DND-41 (cell line): ENCODE measurements at regions not wholly inside any gene's neighbourhood (a gene's known extent, or its start where the extent isn't known, plus 50 kb on each side); places are given as distances from the start of the nearest gene placed in this dataset.

Experiments
- ATAC-seq: fragments of 200-7000 bp; cut with Tn5 transposase; 3 replicates; pipeline ENCODE4 v1.9.1; 2021; ENCODE audit warnings: low read depth; ENCODE audit not compliant: insufficient read depth
- DNase-seq: peaks from one replicate; pipeline ENCODE4 v3.0.0-alpha.2; 2020
- H2AFZ ChIP-seq: 2 replicates; pipeline ENCODE4 v1.6.0; 2012; ENCODE audit warnings: low read depth, low read length
- H3K27ac ChIP-seq: 2 replicates; pipeline ENCODE4 v1.5.1; 2012; ENCODE audit warnings: low read length, inconsistent platforms
- H3K27me3 ChIP-seq: fragments of 200-600 bp; sonication (generic); 2 replicates; pipeline ENCODE4 v1.6.0; 2012; ENCODE audit warnings: low read length, mild to moderate bottlenecking, inconsistent platforms; ENCODE audit not compliant: insufficient read depth, poor library complexity
- H3K36me3 ChIP-seq: 2 replicates; pipeline ENCODE4 v1.5.1; 2012; ENCODE audit warnings: low read length, inconsistent platforms; ENCODE audit not compliant: insufficient read depth
- H3K4me1 ChIP-seq: 2 replicates; pipeline ENCODE4 v1.5.1; 2012; ENCODE audit warnings: mild to moderate bottlenecking, low read length; ENCODE audit not compliant: insufficient read depth
- H3K4me2 ChIP-seq: 2 replicates; pipeline ENCODE4 v1.6.0; 2012; ENCODE audit warnings: mild to moderate bottlenecking, moderate library complexity, low read length, inconsistent platforms; ENCODE audit not compliant: insufficient read depth
- H3K4me3 ChIP-seq, 2 experiments: fragments of 200-600 bp in 1 of 2; shearing (Covaris generic) in 1 of 2; 2 replicates each; pipeline ENCODE4 v1.5.1; 2012 to 2016; ENCODE audit warnings: inconsistent platforms in 2 of 2, low read length in 2 of 2, mild to moderate bottlenecking in 2 of 2, low read depth in 1 of 2, moderate library complexity in 1 of 2
- H3K79me2 ChIP-seq: 2 replicates; pipeline ENCODE4 v1.6.0; 2012; ENCODE audit warnings: low read length, inconsistent platforms; ENCODE audit not compliant: insufficient read depth
- H3K9ac ChIP-seq: 2 replicates; pipeline ENCODE4 v1.6.0; 2012; ENCODE audit warnings: low read depth, mild to moderate bottlenecking, inconsistent platforms, low read length, moderate library complexity
- H3K9me3 ChIP-seq: 2 replicates; pipeline ENCODE4 v1.5.1; 2012; ENCODE audit warnings: low read length, moderate library complexity, mild to moderate bottlenecking, inconsistent platforms; ENCODE audit not compliant: insufficient read depth, severe bottlenecking
- H4K20me1 ChIP-seq: 2 replicates; pipeline ENCODE4 v1.6.0; 2012; ENCODE audit warnings: low read length; ENCODE audit not compliant: insufficient read depth
- EZH2 ChIP-seq: IDR thresholded peaks from 3 replicates; pipeline ENCODE4 v1.6.1; 2012; ENCODE audit warnings: borderline replicate concordance, low read depth, mild to moderate bottlenecking, moderate library complexity, low read length, inconsistent platforms; ENCODE audit not compliant: severe bottlenecking
- TF ChIP-seq, protein P1 (sequence below): IDR thresholded peaks from 2 replicates; pipeline ENCODE4 v1.5.1; 2012; ENCODE audit warnings: borderline replicate concordance, low read length, moderate library complexity, mild to moderate bottlenecking; ENCODE audit not compliant: poor library complexity, severe bottlenecking; ENCODE audit errors: extremely low read depth

DNA sequence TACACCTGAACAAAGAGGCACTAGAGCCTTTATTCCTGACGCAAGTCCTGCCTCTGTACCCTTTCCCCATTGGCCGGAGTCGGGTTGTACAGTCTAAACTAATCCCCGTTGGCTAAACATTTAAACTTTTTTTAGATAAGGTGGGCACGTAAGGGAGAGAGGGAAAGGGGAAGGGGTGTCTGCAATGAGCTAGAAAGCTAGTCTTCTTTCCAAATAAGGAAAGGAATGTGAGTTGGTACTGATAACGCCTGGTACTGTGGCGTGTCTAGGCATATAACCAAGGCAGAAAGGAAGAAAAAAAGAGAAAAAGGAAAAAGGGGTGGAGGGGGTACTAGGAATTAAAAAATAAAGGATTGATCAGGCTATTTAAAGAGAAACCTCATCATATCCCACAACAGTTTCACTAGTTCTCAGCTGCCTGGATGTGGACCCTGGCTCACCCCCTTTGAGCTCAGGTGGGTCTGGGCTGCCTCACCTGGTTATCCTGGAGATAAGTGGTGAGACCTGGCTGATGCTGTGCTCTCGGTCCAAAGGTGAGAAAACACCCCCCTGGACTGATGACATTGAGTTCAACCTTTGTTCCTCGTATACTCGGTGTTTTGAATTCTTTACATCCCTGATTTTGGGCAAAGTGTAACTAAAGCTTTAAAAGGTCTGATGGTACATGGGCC lies 90.9 kb upstream of the EEF2KMT start:
- Histone ChIP-seq H3K79me2 (no peaks in the 10 kb centered on the region), H2AFZ (no peak overlapping the region), H3K36me3 (no peaks in the 10 kb centered on the region), H3K4me1 (no peaks in the 10 kb centered on the region), H3K4me3 (no peak overlapping the region), H3K9ac (no peak overlapping the region), H3K4me2 (no peak overlapping the region), H3K9me3 (no peaks in the 10 kb centered on the region), H4K20me1 (no peaks in the 10 kb centered on the region), H3K27ac (no peak overlapping the region), H3K27me3 (no peaks in the 10 kb centered on the region)
- TF ChIP-seq EZH2 = no peak
- TF ChIP-seq, protein P1, sequence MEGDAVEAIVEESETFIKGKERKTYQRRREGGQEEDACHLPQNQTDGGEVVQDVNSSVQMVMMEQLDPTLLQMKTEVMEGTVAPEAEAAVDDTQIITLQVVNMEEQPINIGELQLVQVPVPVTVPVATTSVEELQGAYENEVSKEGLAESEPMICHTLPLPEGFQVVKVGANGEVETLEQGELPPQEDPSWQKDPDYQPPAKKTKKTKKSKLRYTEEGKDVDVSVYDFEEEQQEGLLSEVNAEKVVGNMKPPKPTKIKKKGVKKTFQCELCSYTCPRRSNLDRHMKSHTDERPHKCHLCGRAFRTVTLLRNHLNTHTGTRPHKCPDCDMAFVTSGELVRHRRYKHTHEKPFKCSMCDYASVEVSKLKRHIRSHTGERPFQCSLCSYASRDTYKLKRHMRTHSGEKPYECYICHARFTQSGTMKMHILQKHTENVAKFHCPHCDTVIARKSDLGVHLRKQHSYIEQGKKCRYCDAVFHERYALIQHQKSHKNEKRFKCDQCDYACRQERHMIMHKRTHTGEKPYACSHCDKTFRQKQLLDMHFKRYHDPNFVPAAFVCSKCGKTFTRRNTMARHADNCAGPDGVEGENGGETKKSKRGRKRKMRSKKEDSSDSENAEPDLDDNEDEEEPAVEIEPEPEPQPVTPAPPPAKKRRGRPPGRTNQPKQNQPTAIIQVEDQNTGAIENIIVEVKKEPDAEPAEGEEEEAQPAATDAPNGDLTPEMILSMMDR = no peak
- ATAC-seq (no peak), DNase-seq (no peak)

DNA sequence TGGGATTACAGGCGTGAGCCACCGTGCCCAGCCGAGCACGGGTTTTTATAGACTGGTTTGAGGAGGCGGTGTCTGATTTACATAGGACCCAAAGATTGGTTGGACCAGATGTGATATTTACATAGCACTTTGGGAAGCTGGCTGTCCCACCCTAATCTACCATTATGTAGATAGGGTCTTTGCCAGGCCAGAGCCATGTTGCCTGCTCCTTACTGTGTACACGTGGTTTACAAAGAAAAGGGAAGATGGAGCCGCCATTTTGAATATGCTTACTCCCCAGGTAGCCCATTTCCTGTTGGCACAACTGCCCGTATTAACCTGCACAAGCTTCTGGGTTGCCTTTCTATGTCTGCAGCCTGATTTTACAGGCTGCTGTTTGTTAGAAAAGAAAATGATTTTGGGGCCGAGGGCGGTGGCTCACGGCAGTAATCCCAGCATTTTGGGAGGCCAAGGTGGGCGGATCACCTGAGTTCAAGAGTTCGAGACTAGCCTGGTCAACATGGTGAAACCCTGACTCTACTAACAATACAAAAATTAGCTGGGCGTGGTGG lies 89.9 kb upstream of the EEF2KMT start:
- Histone ChIP-seq H3K9me3 (no peaks in the 10 kb centered on the region), H3K36me3 (no peaks in the 10 kb centered on the region), H3K4me1 (no peaks in the 10 kb centered on the region), H3K27me3 (no peaks in the 10 kb centered on the region), H3K4me2 (no peak overlapping the region), H2AFZ (no peak overlapping the region), H3K27ac (no peak overlapping the region), H4K20me1 (no peaks in the 10 kb centered on the region), H3K79me2 (no peaks in the 10 kb centered on the region), H3K4me3 (no peak overlapping the region), H3K9ac (no peak overlapping the region)
- ATAC-seq (no peak), DNase-seq (no peak)
- TF ChIP-seq EZH2 = no peak
- TF ChIP-seq, protein P1 = no peak

DNA sequence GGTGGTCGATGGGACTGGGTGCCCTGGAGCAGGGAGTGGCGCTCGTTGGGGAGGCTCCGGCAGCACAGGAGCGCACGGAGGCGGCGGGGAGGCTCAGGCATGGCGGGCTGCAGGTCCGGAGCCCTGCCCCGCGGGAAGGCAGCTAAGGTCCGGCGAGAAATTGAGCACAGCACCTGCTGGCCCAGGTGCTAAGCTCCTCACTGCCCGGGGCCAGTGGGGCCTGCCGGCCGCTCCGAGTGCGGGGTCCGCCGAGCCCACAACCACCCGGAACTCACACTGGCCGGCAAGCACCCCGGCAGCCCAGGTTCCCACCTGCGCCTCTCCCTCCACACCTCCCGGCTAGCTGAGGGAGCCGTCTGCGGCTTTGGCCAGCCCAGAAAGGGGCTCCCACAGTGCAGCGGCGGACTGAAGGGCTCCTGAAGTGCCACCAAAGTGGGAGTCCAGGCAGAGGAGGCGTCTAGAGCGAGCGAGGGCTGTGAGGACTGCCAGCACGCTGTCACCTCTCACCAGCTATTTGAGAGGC lies 88.8 kb upstream of the EEF2KMT start:
- H3K4me3 ChIP-seq = no peak overlapping the region
- no peaks in the 10 kb centered on the region for H3K9me3 ChIP-seq
- no peaks in the 10 kb centered on the region for H4K20me1 ChIP-seq
- no peak for TF ChIP-seq EZH2
- H3K4me1 ChIP-seq = no peaks in the 10 kb centered on the region
- no peaks in the 10 kb centered on the region for H3K27me3 ChIP-seq
- H3K36me3 ChIP-seq = no peaks in the 10 kb centered on the region
- H3K79me2 ChIP-seq = no peaks in the 10 kb centered on the region
- DNase-seq (no peak), ATAC-seq (no peak)
- H3K4me2 ChIP-seq = no peak overlapping the region
- H2AFZ ChIP-seq = no peak overlapping the region
- no peak overlapping the region for H3K9ac ChIP-seq
- no peak overlapping the region for H3K27ac ChIP-seq

DNA sequence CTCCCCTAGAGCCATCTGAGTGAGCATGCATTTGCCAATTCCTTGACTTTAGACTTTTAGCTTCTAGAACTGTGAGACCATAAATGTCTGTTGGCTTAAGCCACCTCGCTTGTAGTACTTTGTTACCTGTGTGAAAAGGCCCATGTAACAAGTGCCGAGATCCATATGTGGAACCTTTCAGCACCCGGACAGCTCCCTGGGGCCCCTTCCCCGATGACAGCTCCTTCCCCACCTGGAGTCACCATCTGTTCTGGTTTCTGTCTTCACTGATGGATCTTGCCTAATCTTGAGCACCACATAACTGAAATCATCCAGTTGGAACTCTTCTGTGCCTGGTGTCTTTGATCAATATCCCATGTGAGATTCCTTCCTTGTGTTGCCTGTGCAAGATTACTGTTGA lies 78.9 kb upstream of the EEF2KMT start:
- Histone ChIP-seq H3K4me1 (no peaks in the 10 kb centered on the region), H3K27me3 (no peaks in the 10 kb centered on the region), H3K9ac (no peak overlapping the region), H3K4me3 (no peak overlapping the region), H2AFZ (no peak overlapping the region), H3K27ac (no peak overlapping the region), H4K20me1 (no peaks in the 10 kb centered on the region), H3K9me3 (peaks cover 4% of the 10 kb centered on the region), H3K4me2 (no peak overlapping the region), H3K79me2 (no peaks in the 10 kb centered on the region), H3K36me3 (no peaks in the 10 kb centered on the region)
- TF ChIP-seq, protein P1 = no peak
- TF ChIP-seq EZH2 = no peak
- DNase-seq = peak; percentile 33
- peak; percentile 33; the same call in 1 of the 3 replicates for ATAC-seq
